Fibroblast of lung (primary cell): ENCODE measurements at regions not wholly inside any gene's neighbourhood (a gene's known extent, or its start where the extent isn't known, plus 50 kb on each side); places are given as distances from the start of the nearest gene placed in this dataset.
A peak's percentile ranks its signal among the peaks of the same experiment; 100 is the strongest.

Experiments used
- DNase-seq, 2 donors: peaks; one replicate each; pipeline versions ENCODE4 v3.0.0 to v3.0.0-alpha.2; 2010; ENCODE audit warnings: low read depth in 2 of 2
- H2AFZ ChIP-seq: 2 replicates; pipeline ENCODE4 v1.5.1; 2012; ENCODE audit warnings: low read length, control low read depth, inconsistent platforms
- H3K27ac ChIP-seq: 2 replicates; pipeline ENCODE4 v1.5.1; 2011; ENCODE audit warnings: low read length, control low read depth; ENCODE audit not compliant: insufficient read depth
- H3K27me3 ChIP-seq: 2 replicates; pipeline ENCODE4 v1.5.1; 2011; ENCODE audit warnings: mild to moderate bottlenecking, low read length; ENCODE audit not compliant: control insufficient read depth, insufficient read depth
- H3K36me3 ChIP-seq: 2 replicates; pipeline ENCODE4 v1.5.1; 2011; ENCODE audit warnings: low read length; ENCODE audit not compliant: control insufficient read depth, insufficient read depth
- H3K4me1 ChIP-seq: 2 replicates; pipeline ENCODE4 v1.5.1; 2011; ENCODE audit warnings: low read length; ENCODE audit not compliant: control insufficient read depth, insufficient read depth; ENCODE audit errors: extremely low read depth
- H3K4me2 ChIP-seq: 2 replicates; pipeline ENCODE4 v1.5.1; 2011; ENCODE audit warnings: low read length, control low read depth; ENCODE audit not compliant: insufficient read depth; ENCODE audit errors: extremely low read depth
- H3K4me3 ChIP-seq, 4 experiments: fragments of 200-600 bp in 1 of 4; sonication (generic) in 1 of 4; replicated peaks in 1 of 4; 2 replicates each; pipeline ENCODE4 v1.5.1; 2011 to 2016; ENCODE audit warnings: low read length in 4 of 4, low read depth in 3 of 4, mild to moderate bottlenecking in 3 of 4, control low read depth in 2 of 4, inconsistent platforms in 1 of 4, mixed read lengths in 1 of 4; ENCODE audit not compliant: insufficient read depth in 1 of 4; ENCODE audit errors: control extremely low read depth in 1 of 4
- H3K79me2 ChIP-seq: 2 replicates; pipeline ENCODE4 v1.5.1; 2012; ENCODE audit warnings: mild to moderate bottlenecking, low read length, inconsistent platforms; ENCODE audit not compliant: control insufficient read depth, insufficient read depth
- H3K9ac ChIP-seq: 2 replicates; pipeline ENCODE4 v1.5.1; 2011; ENCODE audit warnings: mild to moderate bottlenecking, low read length, control low read depth; ENCODE audit not compliant: insufficient read depth
- H3K9me3 ChIP-seq: 2 replicates; pipeline ENCODE4 v1.5.1; 2012; ENCODE audit warnings: low read depth, low read length; ENCODE audit not compliant: control insufficient read depth, insufficient read depth
- H4K20me1 ChIP-seq: 2 replicates; pipeline ENCODE4 v1.5.1; 2011; ENCODE audit warnings: low read length; ENCODE audit not compliant: control insufficient read depth, insufficient read depth; ENCODE audit errors: extremely low read depth
- CTCF ChIP-seq, 2 donors: IDR thresholded peaks in 1 of 2; conservative IDR thresholded peaks in 1 of 2; 1 replicate in 1 of 2; 2 replicates in 1 of 2; pipeline ENCODE4 v1.5.1; 2011 to 2012; ENCODE audit warnings: low read length in 2 of 2, control low read depth in 1 of 2, inconsistent platforms in 1 of 2, low read depth in 1 of 2, mild to moderate bottlenecking in 1 of 2
- EZH2 ChIP-seq: IDR thresholded peaks from 2 replicates; pipeline ENCODE4 v1.5.1; 2012; ENCODE audit warnings: low read length, control low read depth, mild to moderate bottlenecking; ENCODE audit errors: missing control alignments

DNA sequence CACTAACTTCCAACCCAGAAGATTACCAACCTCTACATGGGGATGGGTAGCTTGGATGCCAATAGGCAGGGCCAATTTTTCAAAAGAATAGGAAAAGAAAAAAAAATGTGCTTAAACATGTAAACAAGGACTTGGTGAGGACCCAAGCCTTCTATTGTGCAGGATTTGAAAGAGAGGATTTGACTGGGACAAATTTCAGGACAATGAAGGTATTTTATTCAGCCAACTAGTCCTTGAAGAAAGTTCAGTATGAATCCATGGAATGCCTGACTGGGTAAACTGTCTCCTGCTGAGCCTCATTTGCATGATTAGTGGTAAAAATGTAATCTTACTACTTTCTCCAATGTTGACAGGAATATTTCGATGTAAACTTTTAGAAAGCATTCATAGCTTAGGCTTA lies 192.5 kb upstream of the RORB start:
- Histone ChIP-seq H3K4me2 (no peak overlapping the region), H2AFZ (no peak overlapping the region), H3K27ac (no peak overlapping the region), H3K79me2 (no peaks in the 10 kb centered on the region), H3K9me3 (no peaks in the 10 kb centered on the region), H3K27me3 (no peaks in the 10 kb centered on the region), H3K4me1 (no peaks in the 10 kb centered on the region), H3K36me3 (no peaks in the 10 kb centered on the region), H3K4me3 (no peak overlapping the region), H3K9ac (no peak overlapping the region), H4K20me1 (no peaks in the 10 kb centered on the region)
- TF ChIP-seq EZH2, result no peak
- no peak for TF ChIP-seq CTCF (conservative IDR thresholded peaks at IDR 0.05 in 1 of 2, IDR thresholded peaks at IDR 0.05 in 1 of 2; ENCODE audit: low read depth in 1 of 2, low read length in 2 of 2)
- peak in 1 of 2 donors; percentile 3 for DNase-seq

DNA sequence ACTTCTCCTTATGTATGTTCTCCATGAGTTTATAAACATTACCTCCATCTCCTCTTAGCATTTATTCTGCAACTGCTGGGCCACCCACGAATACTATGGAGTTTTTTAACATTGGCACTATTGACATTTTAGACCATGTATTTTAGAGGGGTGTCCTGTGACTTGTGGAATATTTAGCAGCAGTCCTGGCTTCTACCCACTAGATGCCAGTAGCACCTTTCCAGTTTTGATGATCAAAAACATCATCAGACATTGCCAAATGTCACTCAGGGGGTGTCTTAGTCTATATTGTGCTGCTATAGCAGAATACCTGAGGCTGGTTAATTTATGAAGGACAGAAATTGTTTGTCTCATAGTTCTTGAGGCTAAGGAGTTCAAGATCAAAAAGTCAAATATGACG lies 187.5 kb upstream of the RORB start:
- Histone ChIP-seq H3K9me3 (no peaks in the 10 kb centered on the region), H3K9ac (no peak overlapping the region), H3K27ac (no peak overlapping the region), H3K36me3 (no peaks in the 10 kb centered on the region), H2AFZ (no peak overlapping the region), H3K4me3 (no peak overlapping the region), H4K20me1 (no peaks in the 10 kb centered on the region), H3K4me2 (no peak overlapping the region), H3K27me3 (no peaks in the 10 kb centered on the region), H3K79me2 (no peaks in the 10 kb centered on the region), H3K4me1 (no peaks in the 10 kb centered on the region)
- DNase-seq, result no peak
- TF ChIP-seq CTCF (conservative IDR thresholded peaks at IDR 0.05 in 1 of 2, IDR thresholded peaks at IDR 0.05 in 1 of 2; ENCODE audit: low read depth in 1 of 2, low read length in 2 of 2) (no peak), EZH2 (no peak)

DNA sequence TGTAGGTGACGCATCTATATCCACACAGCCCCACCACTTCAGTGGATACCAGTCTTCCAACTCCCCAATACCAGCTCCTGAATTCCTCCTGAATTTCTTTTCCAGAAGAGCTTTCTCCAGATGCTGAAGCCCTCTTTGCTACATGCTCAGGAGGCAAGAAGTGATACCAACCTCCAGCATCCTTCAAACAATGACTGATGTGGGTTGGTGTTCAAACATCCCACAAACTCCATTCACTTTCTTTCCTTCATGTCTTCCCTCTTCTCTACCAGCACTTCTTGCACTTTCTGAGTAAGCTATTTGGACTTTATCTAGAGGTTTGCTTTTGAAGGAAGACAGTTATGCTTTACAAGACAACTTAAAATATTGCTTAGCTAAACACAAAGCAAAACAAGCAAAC lies 179.9 kb upstream of the RORB start:
- TF ChIP-seq CTCF (conservative IDR thresholded peaks at IDR 0.05 in 1 of 2, IDR thresholded peaks at IDR 0.05 in 1 of 2; ENCODE audit: low read depth in 1 of 2, low read length in 2 of 2) (no peak), EZH2 (no peak)
- H2AFZ ChIP-seq, result no peak overlapping the region
- H3K27ac ChIP-seq, result no peak overlapping the region
- H3K27me3 ChIP-seq, result no peaks in the 10 kb centered on the region
- H3K9ac ChIP-seq, result no peak overlapping the region
- no peaks in the 10 kb centered on the region for H3K36me3 ChIP-seq
- H3K4me2 ChIP-seq, result no peak overlapping the region
- H3K9me3 ChIP-seq, result no peaks in the 10 kb centered on the region
- DNase-seq, result no peak
- no peaks in the 10 kb centered on the region for H3K79me2 ChIP-seq
- no peaks in the 10 kb centered on the region for H4K20me1 ChIP-seq
- no peaks in the 10 kb centered on the region for H3K4me1 ChIP-seq
- H3K4me3 ChIP-seq, result no peak overlapping the region
